SU-DHL-6 (cell line): ENCODE measurements at regions not wholly inside any gene's neighbourhood (a gene's known extent, or its start where the extent isn't known, plus 50 kb on each side); places are given as distances from the start of the nearest gene placed in this dataset.

Source experiments
- CTCF ChIP-seq: fragments of 200-600 bp; sonication (generic); IDR thresholded peaks from one replicate; pipeline ENCODE4 v1.5.1; 2017; ENCODE audit warnings: antibody characterized with exemption, mild to moderate bottlenecking, low read length, moderate library complexity; ENCODE audit not compliant: insufficient read depth, poor library complexity, severe bottlenecking
- EZH2phosphoT487 ChIP-seq: fragments of 200-600 bp; sonication (generic), shearing (Covaris generic); conservative IDR thresholded peaks from 2 replicates; pipeline ENCODE4 v1.6.1; 2018; ENCODE audit warnings: mild to moderate bottlenecking, antibody characterized with exemption, low read length, moderate library complexity, mixed read lengths

GRCh38 chr14:79967453-79967852, 243.9 kb downstream of the DIO2 start:
- TF ChIP-seq CTCF (no peak), EZH2phosphoT487 (no peak)
